Spleen (tissue), 11 donors: ENCODE measurements at regions not wholly inside any gene's neighbourhood (a gene's known extent, or its start where the extent isn't known, plus 50 kb on each side); places are given as distances from the start of the nearest gene placed in this dataset.

Source experiments
- DNase-seq: peaks from one replicate; pipeline ENCODE4 v3.0.0-alpha.2; 2020
- H3K27ac ChIP-seq, 8 donors: fragments of 200-600 bp; sonication (generic) in 7 of 8; 1 replicate in 4 of 8; 2 replicates in 4 of 8; pipeline versions ENCODE4 v1.5.0 to v1.8.0; 2016 to 2021; ENCODE audit warnings: inconsistent platforms in 4 of 8, mild to moderate bottlenecking in 4 of 8, moderate library complexity in 1 of 8
- H3K27me3 ChIP-seq, 7 donors: fragments of 200-600 bp; sonication (generic) in 6 of 7; replicated peaks in 1 of 7; 1 replicate in 4 of 7; 2 replicates in 3 of 7; pipeline versions ENCODE4 v1.5.0 to v1.8.0; 2016 to 2021; ENCODE audit warnings: inconsistent platforms in 3 of 7, mild to moderate bottlenecking in 1 of 7
- H3K36me3 ChIP-seq, 6 donors: fragments of 200-600 bp; sonication (generic) in 5 of 6; 1 replicate in 4 of 6; 2 replicates in 2 of 6; pipeline versions ENCODE4 v1.5.0 to v1.8.0; 2016 to 2021; ENCODE audit warnings: inconsistent platforms in 2 of 6
- H3K4me1 ChIP-seq, 6 donors: fragments of 200-600 bp; sonication (generic) in 5 of 6; 1 replicate in 3 of 6; 2 replicates in 3 of 6; pipeline versions ENCODE4 v1.5.0 to v1.8.0; 2016 to 2021; ENCODE audit warnings: inconsistent platforms in 3 of 6
- H3K4me3 ChIP-seq, 8 donors: fragments of 200-600 bp; sonication (generic) in 7 of 8; 1 replicate in 4 of 8; 2 replicates in 4 of 8; pipeline versions ENCODE4 v1.5.0 to v1.8.0; 2016 to 2021; ENCODE audit warnings: inconsistent platforms in 4 of 8, mild to moderate bottlenecking in 4 of 8, moderate library complexity in 2 of 8
- H3K9me3 ChIP-seq, 8 donors: fragments of 200-600 bp; sonication (generic) in 7 of 8; 1 replicate in 4 of 8; 2 replicates in 4 of 8; pipeline versions ENCODE4 v1.5.0 to v1.8.0; 2016 to 2021; ENCODE audit warnings: inconsistent platforms in 4 of 8
- CTCF ChIP-seq, 11 experiments: fragments of 200-600 bp in 7 of 11; fragments of 450-650 bp in 4 of 11; sonication (generic) in 4 of 11; IDR thresholded peaks in 8 of 11; conservative IDR thresholded peaks in 3 of 11; 1 replicate in 7 of 11; 2 replicates in 4 of 11; pipeline versions ENCODE4 v1.4.0 to v1.8.0; 2016 to 2021; ENCODE audit warnings: antibody characterized with exemption in 11 of 11, inconsistent platforms in 4 of 11, mild to moderate bottlenecking in 1 of 11
- POLR2A ChIP-seq, 3 donors: fragments of 450-650 bp; IDR thresholded peaks; one replicate each; pipeline ENCODE4 v1.5.1; 2017; ENCODE audit warnings: antibody characterized with exemption in 3 of 3, mild to moderate bottlenecking in 1 of 3
- POLR2AphosphoS5 ChIP-seq, 3 donors: sonication (generic); formaldehyde crosslinking; IDR thresholded peaks; one replicate each; pipeline ENCODE4 v1.5.1; 2017; ENCODE audit warnings: antibody characterized with exemption in 3 of 3
- WGBS, 5 donors: extraction: QIAGEN DNeasy Blood & Tissue Kit in 3 of 5; methylation state at CpG; one replicate each; pipeline versions ENCODE4 v1.1.5 to v1.1.7; 2013 to 2018; 5-methylcytosine and 5-hydroxymethylcytosine counted together
- intact Hi-C: fragments of 100-400 bp; cut with DNase I; formaldehyde crosslinking; loops from one replicate; pipeline ENCODE4 v1.15.0; 2023; ENCODE audit warnings: low total_unique reads
- donor health status: healthy with polysubstance abuse.
- donor health status: DM: no; HTN: no; CAD: no; lungs with moderate emphysema.
- donor health status: DM: no; HTN: no; CAD: no.
- donor health status: Bipolar disorder and iron deficiency.
- donor health status: healthy.
- donor health status: DM: no; HTN: no; CAD: no.
- donor health status: DM: yes; HTN: yes; CAD: no.

GRCh38 chr20:60815656-60816055 is 436.4 kb upstream of the CDH4 start:
- DNase-seq = no peak
- H3K27ac ChIP-seq = no peak overlapping the region
- no peak overlapping the region for H3K4me3 ChIP-seq
- TF ChIP-seq POLR2AphosphoS5 (IDR thresholded peaks at IDR 0.05) = no peak
- H3K27me3 ChIP-seq = no peaks in the 10 kb centered on the region
- H3K36me3 ChIP-seq = no peaks in the 10 kb centered on the region
- intact Hi-C loops = no loop called here
- H3K9me3 ChIP-seq = peaks cover 0 to 9% (median 0%) of the 10 kb centered on the region in 8 donors
- H3K4me1 ChIP-seq = no peaks in the 10 kb centered on the region
- whole genome bisulfite sequencing, 5 donors = 89 to 97% (median 92%) methylated on average over 6 of the region's 6 CpGs

GRCh38 chr20:60816901-60817300 is 435.2 kb upstream of the CDH4 start:
- no peak overlapping the region for H3K4me3 ChIP-seq
- no peaks in the 10 kb centered on the region for H3K9me3 ChIP-seq
- no peak for TF ChIP-seq POLR2AphosphoS5 (IDR thresholded peaks at IDR 0.05)
- no peak for TF ChIP-seq CTCF (IDR thresholded peaks at IDR 0.05 in 8 of 11, conservative IDR thresholded peaks at IDR 0.05 in 3 of 11)
- no peak for TF ChIP-seq POLR2A (IDR thresholded peaks at IDR 0.05)
- no peak overlapping the region for H3K27ac ChIP-seq
- H3K36me3 ChIP-seq = no peaks in the 10 kb centered on the region
- peaks cover 0 to 9% (median 0%) of the 10 kb centered on the region in 7 donors for H3K27me3 ChIP-seq
- no peaks in the 10 kb centered on the region for H3K4me1 ChIP-seq
- no peak for DNase-seq
- intact Hi-C loops = no loop called here
- WGBS, 5 donors = 82 to 91% (median 88%) methylated on average over 2 of the region's 2 CpGs

GRCh38 chr20:60817891-60818290 is 434.2 kb upstream of the CDH4 start:
- no peaks in the 10 kb centered on the region for H3K9me3 ChIP-seq
- H3K4me3 ChIP-seq = no peak overlapping the region
- WGBS, 5 donors = 75 to 88% (median 80%) methylated on average over 4 of the region's 4 CpGs
- peaks cover 0 to 9% (median 0%) of the 10 kb centered on the region in 7 donors for H3K27me3 ChIP-seq
- H3K4me1 ChIP-seq = no peaks in the 10 kb centered on the region
- H3K27ac ChIP-seq = no peak overlapping the region
- H3K36me3 ChIP-seq = no peaks in the 10 kb centered on the region
- TF ChIP-seq POLR2AphosphoS5 (IDR thresholded peaks at IDR 0.05) = no peak
- no peak for TF ChIP-seq POLR2A (IDR thresholded peaks at IDR 0.05)
- no peak for TF ChIP-seq CTCF (IDR thresholded peaks at IDR 0.05 in 8 of 11, conservative IDR thresholded peaks at IDR 0.05 in 3 of 11)
- DNase-seq = no peak
- intact Hi-C loops = no loop called here

- no peak for DNase-seq
- WGBS, 5 donors = 49 to 59% (median 56%) methylated on average over 5 of the region's 5 CpGs
- intact Hi-C loops = no loop called here
- Histone ChIP-seq H3K4me1 (no peaks in the 10 kb centered on the region), H3K9me3 (no peaks in the 10 kb centered on the region), H3K27ac (no peak overlapping the region), H3K27me3 (peaks cover 0 to 9% (median 0%) of the 10 kb centered on the region in 7 donors), H3K4me3 (no peak overlapping the region), H3K36me3 (no peaks in the 10 kb centered on the region)
- TF ChIP-seq POLR2AphosphoS5 (IDR thresholded peaks at IDR 0.05) = no peak
- no peak for TF ChIP-seq POLR2A (IDR thresholded peaks at IDR 0.05)
- TF ChIP-seq CTCF (IDR thresholded peaks at IDR 0.05 in 8 of 11, conservative IDR thresholded peaks at IDR 0.05 in 3 of 11) = no peak
These were observed 432.6 kb upstream of the CDH4 start for GRCh38 chr20:60819511-60819910.

GRCh38 chr20:60820149-60820548 is 431.9 kb upstream of the CDH4 start:
- WGBS, 5 donors = 63 to 79% (median 70%) methylated on average over 4 of the region's 4 CpGs
- H3K4me3 ChIP-seq = no peak overlapping the region

More at GRCh38 chr20:60820149-60820548, 431.9 kb upstream of the CDH4 start:
- no peaks in the 10 kb centered on the region for H3K4me1 ChIP-seq
- TF ChIP-seq POLR2AphosphoS5 (IDR thresholded peaks at IDR 0.05) = no peak
- TF ChIP-seq CTCF (IDR thresholded peaks at IDR 0.05 in 8 of 11, conservative IDR thresholded peaks at IDR 0.05 in 3 of 11) = no peak
- no peak for TF ChIP-seq POLR2A (IDR thresholded peaks at IDR 0.05)
- no peak overlapping the region for H3K27ac ChIP-seq
- intact Hi-C loops = no loop called here
- H3K36me3 ChIP-seq = no peaks in the 10 kb centered on the region
- H3K9me3 ChIP-seq = no peaks in the 10 kb centered on the region
- peaks cover 0 to 9% (median 0%) of the 10 kb centered on the region in 7 donors for H3K27me3 ChIP-seq
- DNase-seq = no peak
